ENCODE measurements at regions not wholly inside any gene's neighbourhood (a gene's known extent, or its start where the extent isn't known, plus 50 kb on each side); places are given as distances from the start of the nearest gene placed in this dataset.

DNA sequence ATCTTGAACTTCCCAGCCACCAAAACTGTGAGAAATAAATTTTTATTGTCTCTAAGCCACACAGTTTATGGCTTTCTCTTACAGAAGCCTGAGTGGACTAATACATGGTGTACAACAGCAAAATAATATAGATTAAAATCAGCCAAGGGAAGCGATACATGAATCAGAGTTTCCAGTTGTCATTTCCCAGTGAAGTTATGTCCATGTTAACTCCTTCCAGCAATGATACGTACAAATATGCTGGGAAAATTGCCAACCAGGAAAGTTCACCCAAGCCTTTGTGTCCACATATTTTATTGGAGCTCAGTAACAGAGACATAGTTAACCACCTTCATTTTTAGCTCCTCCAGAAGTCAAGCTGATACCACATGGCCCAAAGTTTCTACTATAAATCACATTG is 280.9 kb upstream of the KCNMB2 start:
- no peak for DNase-seq

DNA sequence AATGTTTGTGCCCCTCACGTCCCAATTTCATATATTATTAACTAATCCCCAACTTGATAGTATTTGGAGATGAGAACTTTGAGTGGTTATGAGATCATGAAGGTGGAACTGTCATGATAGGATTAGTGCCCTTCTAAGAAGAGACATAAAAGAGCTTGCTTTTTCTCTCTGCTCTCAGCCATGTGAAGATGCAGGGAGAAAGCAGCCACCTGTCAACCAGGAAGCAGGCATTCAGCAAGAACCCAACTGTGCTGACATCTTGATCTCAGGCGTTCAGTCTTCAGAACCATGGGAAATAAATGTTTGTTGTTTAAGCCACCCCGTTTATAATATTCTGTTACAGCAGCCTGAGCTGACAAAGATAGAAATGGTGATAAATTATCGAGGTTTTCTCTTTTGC is 278.7 kb upstream of the KCNMB2 start:
- no peak for DNase-seq

DNA sequence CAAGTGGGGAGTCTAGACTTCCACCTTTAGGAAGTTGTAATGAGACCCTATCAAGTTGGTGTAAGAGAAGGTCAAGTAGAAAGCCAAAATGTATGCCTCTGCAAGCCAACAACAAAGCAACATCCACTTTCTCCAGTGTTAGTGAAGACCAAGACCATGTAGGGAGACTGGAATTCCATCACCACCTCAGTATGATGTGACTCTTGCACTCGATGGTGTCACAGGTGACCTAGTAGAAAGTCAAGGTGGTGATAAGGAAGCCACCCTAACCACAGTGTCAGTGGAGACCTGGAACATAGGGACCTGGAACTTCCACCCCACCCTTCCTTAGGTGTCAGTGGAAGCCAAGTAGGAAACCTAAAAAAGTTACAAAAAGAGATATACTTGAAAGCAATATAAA is 278.1 kb upstream of the KCNMB2 start:
- DNase-seq, result no peak

DNA sequence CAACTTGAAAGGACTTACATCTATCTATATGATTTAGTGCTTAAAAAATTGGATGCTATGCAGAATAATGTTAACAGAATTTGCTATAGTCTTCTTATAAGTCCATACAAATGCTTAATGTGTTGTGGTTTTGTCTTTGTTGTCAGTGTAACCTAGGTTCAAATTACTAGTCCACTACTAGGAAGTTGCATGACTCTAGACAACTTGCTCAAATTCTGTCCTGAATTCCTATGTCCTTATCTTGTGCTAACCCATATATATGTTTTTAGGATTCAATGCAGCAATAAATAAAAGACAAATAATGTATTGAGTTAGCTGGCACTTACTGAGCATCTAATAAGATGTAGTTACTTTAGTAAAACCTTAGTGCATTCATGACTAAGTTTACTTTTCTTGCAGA is 276.5 kb upstream of the KCNMB2 start:
- no peak for DNase-seq

DNA sequence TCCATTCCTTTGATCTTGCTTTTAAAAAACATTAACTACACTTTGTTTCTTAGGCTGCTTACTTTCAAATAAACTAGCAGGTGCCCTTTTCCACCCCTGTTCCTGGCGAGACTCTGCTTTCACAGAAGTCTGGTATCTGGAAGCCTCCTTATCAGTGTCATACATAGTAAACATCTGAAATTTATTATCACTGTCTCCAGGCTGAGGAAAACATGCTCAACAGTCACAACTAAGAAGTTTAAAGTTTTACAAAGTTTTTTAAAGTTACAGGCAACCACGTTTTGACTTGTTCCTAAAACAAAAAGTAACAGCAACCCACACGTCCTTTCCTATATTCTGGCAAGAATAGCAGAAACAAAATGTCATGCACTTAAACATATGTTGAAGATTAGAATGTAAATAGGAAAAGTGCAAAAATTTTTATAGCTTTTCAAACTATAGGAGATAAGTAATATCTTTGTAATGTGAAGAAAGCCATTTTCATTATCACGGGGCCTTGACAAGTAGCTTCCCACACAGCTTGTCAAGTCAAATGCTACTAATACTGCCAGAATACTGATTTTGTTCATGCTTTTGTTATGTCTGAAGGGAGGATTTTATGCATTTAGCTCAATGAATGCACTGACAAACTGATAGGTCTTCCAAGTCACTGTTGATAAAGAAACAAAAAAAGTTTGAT is 275.2 kb upstream of the KCNMB2 start:
- no peak for DNase-seq

DNA sequence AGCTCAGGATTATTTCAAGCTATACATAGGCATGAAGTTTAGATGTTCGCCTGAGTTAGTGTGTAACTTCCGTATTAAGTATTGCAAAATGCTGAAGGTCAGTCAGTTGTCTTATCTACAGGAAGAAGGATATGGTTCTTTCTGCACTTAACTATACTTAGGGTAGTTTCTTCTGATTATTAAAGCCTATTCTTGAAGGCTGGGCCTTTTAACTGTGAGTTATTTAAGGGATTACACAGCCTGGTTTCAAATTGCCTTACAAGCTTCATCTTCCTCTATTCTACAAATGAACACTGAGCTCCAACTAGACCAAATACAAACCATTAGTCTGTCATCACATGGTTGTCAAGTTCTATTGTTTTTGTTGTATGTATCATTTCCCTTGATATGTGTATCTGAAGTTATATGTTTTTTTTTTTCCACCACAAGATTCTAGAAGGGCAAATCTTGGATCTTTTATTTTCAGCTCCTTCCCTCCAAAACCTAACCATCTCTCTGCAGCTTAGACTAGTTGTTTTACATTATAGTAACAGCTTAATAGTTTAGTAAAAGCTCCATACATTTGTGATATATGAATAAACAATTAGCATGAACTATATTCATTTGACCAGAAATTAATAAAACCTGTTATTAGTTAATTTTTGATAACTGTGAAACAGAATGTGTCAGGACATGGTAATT is 272.9 kb upstream of the KCNMB2 start:
- no peak for DNase-seq

DNA sequence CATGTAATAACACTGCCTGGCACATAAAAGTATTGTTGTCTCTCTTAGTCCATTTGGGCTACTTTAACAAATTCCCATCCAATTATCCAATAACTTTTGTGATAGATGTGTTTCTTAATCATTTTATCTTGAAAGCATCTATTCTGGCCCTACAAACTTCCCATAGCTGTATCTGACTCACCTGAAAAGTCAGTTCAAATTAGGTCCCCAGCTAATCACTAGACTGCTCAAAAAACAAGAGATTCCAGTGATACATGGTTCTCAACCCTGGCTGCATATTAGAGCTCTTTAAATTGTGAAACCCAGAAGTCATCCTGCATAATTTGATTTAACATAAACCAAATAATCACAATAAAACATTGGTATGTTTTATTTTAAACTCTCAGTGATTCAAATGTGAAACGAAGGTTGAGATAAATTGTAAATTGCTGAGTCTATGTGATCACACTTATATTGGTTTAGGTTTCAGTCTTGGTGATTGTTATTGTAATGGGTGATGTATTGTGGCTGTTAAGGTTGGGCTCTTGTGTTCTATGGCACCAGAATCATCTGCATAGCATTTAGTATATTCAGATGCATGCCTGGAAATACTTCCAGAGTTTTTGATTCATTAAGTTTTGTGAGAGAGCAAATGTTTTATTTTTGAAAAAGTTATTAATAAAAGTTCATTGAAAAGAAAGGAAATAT is 268.9 kb upstream of the KCNMB2 start:
- DNase-seq, result no peak

DNA sequence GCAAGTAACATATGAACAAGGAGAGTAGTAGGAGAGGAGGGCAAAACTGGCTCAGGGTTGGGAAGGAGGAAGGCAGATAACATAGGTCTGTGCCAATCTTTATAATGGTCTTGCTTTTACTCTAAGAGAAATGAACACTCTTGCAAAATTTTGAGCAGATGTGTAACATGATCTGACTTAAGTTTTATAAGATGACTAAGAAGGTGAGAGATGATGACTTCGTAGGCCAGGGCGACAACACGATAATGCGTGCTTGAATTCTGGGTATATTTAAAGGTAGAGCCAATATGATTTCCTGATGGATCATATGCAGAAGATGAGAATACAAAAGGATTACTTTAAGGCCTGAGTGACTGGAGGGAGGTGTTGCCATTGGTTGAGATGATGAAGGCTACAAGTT is 265.4 kb upstream of the KCNMB2 start:
- DNase-seq, result no peak

DNA sequence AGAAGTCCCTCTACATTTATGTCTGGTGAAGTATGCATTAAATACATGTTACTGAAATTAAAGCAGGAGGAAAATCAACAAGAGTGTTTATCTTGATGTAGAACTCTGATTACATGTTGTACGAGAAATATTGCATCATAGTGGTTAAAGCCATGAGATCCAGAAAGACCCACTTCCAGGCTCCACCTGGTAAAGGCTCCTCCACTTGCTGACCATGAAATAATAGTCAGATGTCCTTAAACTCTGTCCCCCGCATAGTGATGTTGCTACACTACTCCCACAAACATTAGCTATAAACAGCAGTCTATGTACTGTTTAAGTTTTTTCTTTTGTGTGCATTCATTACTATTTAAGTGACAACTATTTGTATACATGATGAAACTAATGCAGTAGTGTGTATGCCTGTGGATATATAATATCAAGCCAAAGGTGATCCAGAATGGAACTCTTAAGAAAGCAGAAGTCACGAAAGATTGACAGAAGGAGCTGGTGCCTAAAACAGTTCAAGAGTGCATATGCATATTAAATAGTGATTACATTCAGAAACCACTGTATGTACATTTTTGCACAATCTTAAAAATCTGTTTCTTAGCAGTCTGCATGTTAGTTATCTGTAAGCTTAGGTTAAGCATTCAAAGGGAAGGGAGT is 264.4 kb upstream of the KCNMB2 start:
- no peak for DNase-seq

DNA sequence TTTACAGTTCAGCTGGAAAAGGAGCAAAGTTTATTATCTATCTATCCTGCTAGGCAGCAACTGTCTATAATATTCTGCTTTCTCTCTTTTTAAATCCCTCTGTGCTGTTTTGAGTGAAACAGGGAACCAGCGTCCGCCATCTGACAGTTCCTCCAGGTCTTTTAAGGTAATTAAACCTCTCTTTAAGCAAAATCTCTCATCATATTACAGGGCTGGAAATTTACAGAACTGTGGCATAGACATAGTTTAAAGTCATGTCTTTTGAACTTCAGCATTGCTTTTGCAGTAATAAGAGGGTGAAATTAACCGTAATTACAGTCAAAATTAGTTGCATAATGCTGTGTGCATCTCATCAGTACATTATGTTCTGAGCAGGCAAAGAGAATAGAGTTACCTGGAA is 263.4 kb upstream of the KCNMB2 start:
- DNase-seq, result no peak

DNA sequence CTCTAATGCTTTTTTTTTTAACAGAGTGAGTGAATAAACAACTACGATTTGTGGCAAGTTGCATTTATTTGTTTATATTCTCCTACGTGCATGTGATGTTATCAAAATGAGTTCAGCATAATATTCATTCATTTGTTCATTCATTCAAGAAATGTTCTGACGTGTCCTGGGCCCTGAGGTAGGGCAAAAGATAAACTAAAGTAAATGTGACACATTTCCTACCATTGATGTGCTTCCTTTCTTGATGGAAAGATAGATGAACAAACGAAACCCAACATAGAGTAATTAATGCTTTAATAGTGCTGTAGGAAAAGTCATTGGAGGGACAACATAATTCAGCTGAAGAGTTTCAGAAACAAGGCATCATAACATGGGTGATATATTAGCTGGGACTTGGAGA is 261.5 kb upstream of the KCNMB2 start:
- DNase-seq, result no peak

DNA sequence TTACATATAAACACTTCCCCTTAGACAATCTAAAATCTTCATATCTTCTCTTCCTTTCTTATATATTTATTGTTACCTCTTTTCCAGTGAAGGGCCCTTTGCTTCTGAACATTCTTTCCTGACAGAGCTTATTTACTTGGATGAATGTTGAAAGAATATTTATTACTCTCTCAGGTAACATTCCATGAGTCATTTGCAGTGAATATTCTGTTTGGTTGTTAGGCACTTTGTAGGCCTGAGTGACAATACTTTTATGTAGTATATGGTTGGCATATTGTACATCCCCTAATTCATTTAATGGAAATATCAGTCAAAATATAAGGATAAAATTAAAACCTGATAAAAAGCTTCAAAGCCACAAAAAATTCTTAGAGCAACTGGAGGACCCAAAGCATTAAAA is 260.9 kb upstream of the KCNMB2 start:
- no peak for DNase-seq

DNA sequence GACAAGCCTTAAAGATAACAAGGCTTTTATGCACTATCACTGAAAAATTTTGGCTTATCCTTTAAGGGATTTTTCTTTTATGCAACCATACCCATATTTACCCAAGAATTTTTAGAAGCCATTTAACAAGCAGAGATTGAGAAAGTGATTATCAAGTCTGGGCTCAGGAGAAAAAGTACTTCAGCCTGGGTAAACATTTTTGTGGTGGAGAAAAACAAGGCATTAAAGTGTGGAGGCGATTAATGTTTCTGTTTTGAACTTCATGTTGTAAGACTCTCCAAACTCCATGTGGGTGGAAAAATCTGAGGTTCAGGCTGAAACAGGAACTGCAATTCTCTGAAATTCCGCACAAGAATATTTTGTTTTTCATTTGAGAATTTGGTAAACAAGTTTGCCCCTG is 260.4 kb upstream of the KCNMB2 start:
- no peak for DNase-seq

DNA sequence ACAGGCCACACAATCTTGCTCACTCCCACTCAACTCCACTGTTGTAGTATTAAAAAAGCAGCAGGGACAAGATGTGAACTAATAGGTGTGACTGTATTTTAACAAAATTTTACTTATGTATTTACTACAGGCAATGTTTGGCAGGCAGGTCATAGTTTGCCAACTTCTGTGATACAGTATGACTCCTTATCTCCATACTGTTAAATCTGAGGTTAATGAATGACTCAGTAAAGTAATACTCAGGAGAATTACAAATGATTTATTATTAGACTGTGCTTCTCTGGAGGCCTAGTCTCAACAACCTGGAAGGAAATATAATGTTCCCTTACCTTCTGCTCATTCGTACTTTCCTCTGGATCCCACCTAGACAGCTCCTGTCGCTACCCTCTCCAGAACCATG is 258.6 kb upstream of the KCNMB2 start:
- DNase-seq, result no peak

DNA sequence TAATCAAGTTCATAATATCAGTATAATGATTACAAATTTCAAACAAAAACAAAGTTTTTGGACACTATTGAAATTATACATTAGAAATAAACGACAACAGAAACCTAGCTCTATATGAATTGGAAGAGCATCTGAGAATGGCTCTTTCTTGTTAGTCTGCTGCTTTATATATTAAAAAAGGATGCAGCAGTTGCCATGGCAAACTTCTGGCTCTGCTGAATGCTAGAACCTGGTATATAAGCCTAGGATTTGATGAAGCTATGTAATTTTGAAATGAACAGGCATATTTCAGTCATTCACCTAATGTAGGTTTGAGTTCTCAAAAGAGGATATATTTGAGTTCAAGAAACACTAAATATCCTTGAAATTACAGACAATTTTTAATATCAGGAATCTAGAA is 252.7 kb upstream of the KCNMB2 start:
- DNase-seq, result no peak

DNA sequence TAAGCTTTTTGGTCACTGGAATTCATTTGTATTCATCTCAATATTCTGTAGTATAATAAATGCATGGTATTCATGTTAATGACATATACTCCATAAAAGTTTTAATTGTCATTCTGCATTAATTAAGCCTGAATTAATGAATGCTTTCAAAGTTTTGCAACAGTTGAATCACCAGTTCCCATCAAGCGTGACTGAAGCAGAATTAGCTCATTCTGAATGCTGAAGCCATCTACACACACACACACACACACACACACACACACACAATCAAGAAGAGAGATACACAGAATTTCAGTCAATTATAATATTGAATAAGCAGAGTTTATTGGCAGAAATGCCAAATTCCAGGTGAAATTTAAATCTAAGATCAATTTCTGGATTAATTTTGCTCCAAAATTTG is 252.1 kb upstream of the KCNMB2 start:
- no peak for DNase-seq

DNA sequence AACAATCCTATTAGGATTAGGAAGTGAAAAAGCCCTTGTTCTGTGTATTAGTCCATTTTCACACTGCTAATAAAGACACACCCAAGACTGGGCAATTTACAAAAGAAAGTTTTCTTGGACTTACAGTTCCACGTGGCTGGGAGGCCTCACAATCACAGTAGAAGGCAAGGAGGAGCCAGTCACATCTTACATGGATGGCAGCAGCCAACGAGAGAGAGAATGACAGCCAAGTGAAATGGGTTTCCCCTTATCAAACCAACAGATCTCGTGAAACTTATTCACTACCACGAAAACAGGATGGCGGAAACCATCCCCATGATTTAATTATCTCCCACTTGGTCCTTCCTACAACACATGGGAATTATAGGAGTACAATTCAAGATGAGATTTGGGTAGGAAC is 248.2 kb upstream of the KCNMB2 start:
- no peak for DNase-seq

DNA sequence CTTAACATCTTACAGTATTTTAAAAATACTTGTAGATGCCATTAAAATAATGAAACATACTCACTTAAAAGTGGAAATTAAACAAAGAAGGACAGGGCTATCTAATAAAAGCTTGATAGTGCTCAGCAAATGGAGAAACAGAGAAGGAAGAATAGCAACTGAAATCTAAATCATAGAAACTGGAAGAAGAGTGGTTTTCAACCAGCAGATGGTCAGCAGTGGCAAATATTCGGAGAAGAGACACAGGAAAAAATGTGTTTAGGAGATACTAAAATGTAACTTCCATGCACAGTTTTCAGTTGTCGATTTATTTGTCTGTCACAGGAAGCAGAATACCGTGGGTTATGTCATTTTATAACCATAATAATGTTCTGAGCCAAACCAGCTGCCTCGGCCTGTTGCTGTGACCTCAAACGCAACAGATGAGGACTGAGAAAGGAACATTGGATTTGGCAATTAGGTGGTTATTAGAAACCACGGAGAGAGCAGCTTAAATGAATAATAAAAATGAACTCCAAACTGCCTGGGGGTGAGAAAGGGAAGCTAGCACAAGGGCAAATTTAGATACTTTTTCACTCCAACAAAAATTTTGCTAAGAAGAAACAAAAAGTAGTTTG is 246.6 kb upstream of the KCNMB2 start:
- DNase-seq, result peak; percentile 31

DNA sequence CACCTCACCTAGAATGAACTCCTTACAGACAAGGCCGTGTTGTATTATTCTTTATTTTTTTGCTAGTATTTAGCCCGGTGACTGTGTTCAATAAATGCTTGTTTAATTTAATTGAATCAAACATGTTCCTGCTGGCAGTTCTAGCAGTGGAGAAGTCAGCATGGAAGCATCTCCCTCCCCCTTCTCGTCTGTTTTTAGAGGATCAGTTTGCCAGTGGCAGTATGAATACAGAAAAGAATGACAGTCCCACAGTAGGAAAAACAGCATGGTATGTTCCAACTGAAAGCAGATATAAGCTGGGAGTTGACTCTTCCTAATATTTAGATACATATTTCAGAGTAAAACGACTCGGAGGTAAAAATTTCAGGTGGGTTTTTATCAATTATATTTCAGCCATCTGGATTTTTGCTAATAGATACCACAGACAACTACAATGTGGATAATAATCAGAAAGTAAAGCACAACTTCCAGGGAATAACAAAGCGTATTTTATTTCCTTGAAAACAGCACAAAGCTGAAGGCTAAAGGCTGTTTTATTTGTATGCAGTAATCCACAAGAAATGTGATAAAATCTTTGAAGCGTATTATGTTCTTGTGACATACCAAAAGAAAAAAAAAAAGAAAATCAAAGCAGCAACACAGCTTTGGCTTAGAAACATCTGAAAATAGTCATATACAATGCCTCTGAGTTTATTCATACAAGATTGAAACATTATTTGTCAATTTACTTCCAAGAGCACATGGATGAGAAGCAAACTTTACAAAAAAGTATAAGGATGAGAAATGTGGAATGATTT is 244.5 kb upstream of the KCNMB2 start:
- DNase-seq, result no peak

DNA sequence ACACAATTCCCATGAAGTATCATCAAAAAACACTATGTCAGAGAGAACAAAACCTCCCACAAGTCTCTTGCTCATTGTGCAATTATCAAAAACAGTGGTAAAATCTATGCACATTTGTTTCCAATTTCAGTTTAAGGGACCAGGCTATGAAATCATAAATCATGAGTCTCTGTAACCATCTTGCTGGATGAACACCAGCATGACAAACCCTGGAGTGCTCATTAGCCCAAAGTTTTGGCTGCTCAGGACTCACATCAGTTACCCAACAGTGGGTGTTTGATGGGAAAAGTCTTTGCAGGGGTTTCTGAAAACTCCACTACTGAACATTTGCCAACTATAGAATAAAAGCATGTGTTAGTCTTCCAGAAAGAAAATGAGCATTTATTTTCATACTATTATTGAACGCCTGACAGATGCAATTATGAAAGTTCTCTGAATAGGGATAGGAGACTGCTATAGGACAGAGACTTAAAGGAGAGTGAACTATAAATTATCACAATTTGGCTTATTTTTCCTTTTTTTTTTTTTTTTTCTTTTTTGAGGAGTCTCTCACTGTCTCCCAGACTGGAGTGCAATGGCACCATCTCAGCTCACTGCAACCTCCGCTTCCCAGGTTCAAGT is 240.8 kb upstream of the KCNMB2 start:
- DNase-seq, result peak; percentile 45

DNA sequence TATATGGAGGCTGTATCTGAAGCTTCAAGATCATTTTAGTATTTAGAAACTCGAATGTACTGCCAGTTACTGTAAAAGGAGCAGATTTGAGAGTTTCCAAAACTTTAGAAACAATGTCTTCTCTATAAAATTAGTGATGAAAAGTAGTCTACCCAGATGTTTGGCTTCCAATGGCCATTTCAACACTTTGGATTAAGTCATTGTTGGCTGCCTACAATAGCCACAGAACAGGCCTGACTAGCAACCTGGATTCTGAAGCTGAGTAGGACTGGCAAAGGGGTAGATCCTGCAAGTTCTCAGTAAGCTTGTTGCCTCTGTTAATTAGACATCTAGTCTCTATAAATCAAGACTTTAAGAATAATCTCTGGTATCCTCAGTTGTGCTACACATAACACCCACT is 239.0 kb upstream of the KCNMB2 start:
- DNase-seq, result no peak
